Kidney epithelial cell (primary cell): ENCODE measurements at regions not wholly inside any gene's neighbourhood (a gene's known extent, or its start where the extent isn't known, plus 50 kb on each side); places are given as distances from the start of the nearest gene placed in this dataset.

Experiments used
- DNase-seq: peaks from one replicate; pipeline ENCODE4 v3.0.0-alpha.2; 2010; ENCODE audit warnings: low read depth
- H3K27me3 ChIP-seq: 2 replicates; pipeline ENCODE4 v1.6.0; 2011; ENCODE audit warnings: low read length; ENCODE audit not compliant: control insufficient read depth, insufficient read depth
- H3K36me3 ChIP-seq: 2 replicates; pipeline ENCODE4 v1.5.1; 2011; ENCODE audit warnings: low read length; ENCODE audit not compliant: control insufficient read depth, insufficient read depth
- H3K4me3 ChIP-seq: 2 replicates; pipeline ENCODE4 v1.5.1; 2011; ENCODE audit warnings: low read depth, mild to moderate bottlenecking, control low read depth, low read length
- CTCF ChIP-seq: IDR thresholded peaks from 2 replicates; pipeline ENCODE4 v1.5.1; 2011; ENCODE audit warnings: mild to moderate bottlenecking, moderate library complexity, low read length, control low read depth, inconsistent platforms; ENCODE audit not compliant: insufficient read depth, poor library complexity, severe bottlenecking

- Histone ChIP-seq H3K4me3 (no peak overlapping the region), H3K36me3 (no peaks in the 10 kb centered on the region), H3K27me3 (no peaks in the 10 kb centered on the region)
- no peak for DNase-seq
- no peak for TF ChIP-seq CTCF
Measured at GRCh38 chr7:80971225-80971624, 52.4 kb upstream of the SEMA3C start.
